CD4-positive, alpha-beta T cell treated with Interferon gamma for 1 hour (primary cell): ENCODE measurements at regions not wholly inside any gene's neighbourhood (a gene's known extent, or its start where the extent isn't known, plus 50 kb on each side); places are given as distances from the start of the nearest gene placed in this dataset.

Experiments used
- DNase-seq: peaks from one replicate; pipeline ENCODE4 v3.0.0-alpha.2; 2020

DNA sequence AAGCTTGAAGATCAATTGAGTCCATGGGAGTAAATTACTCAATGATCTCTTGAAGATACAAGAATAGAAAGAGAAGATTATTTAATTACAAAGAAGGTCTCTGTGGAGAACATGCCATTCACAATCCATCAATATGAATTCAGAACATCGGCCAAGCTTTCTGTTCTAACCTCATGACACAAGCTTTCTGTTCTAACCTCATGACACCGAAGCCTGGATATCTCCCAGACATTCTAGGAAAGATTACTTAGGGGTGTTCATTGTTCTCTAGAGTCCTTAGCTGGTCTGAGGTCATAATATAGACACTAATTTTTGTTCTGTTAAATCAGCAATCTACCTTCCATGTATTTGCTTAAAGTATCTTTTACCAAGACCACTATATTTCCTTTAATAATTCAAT is 95.5 kb downstream of the RDH14 start:
- no peak for DNase-seq

DNA sequence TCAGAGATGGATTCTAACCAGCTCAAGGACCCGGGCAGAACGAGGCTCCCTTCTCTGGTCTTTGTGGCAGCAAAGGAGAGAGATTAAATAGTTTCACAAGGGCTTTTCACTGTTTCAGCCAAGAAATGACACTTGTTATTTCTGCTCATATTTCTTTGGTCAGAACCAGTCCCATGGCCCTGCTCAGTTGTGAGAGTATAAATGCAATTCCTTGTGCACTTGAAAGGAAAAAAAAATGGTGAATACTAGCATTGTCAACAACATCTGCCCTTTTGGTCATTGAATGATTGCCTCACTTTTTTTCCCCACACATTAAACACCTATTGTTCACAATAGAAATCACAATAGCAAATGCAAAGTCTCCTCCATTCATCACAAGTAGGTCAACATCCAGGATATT is 104.4 kb downstream of the RDH14 start:
- no peak for DNase-seq

GRCh38 chr2:18455236-18455862 is 105.1 kb downstream of the RDH14 start:
- no peak for DNase-seq

GRCh38 chr2:18454692-18455235 is 105.7 kb downstream of the RDH14 start:
- no peak for DNase-seq

DNA sequence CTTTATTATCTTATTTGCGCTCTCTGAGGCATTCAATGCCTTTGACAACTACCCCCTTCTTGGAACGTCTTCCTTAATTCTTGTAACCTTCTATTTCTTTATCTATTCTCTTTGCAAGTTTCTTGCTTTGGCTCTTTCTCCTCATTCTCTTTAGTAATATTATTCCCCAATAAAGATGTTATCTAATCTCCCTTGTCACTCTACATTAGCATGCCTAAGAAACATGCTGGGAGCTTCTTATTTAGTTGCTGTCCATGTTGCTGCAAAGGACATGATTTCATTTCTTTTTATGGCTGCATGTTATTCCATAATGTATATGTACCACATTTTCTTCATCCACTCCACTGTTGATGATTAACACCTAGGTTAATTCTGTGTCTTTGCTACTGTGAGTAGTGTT is 113.7 kb downstream of the RDH14 start:
- no peak for DNase-seq

DNA sequence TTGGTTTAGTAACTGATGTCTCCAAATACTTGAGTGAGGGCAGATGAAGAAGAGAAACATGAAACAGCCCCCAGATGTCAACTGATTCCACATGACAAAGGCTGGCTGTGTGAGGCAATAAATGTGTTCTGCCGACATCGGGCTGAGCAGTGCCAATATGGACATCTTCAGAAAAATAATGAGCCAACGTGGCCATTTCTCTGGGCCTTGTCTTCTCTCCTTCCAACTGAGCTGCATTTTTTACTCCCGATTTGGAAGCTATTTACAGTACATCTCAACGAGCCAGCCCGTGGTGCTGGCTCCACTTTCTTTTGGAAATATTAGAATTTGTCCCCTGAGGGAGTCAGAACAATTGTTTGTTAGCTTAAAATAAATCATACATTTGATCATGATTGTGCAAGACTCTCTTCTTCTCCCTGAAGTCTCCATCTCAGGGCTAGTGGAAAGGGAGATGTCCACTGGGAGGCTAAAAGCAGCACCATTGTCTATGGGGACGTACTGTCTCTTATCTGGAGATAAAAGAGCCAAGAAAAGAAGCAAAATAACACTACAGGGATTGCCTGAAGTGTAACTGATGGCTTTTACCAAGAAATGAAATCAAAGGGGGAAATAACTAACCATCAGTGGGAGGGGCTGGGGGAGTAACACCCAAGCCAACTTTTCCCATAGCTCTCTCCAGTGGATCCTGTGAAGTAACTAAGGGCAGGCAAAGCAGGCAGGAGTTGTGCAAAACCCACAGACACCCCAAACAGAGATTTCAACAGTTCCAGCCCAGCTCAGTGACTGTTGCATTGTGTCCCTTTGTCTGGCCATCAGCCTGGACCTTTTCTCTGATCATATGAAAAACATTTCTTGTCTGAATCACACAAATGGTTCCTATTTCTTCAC is 114.8 kb downstream of the RDH14 start:
- DNase-seq: no peak

DNA sequence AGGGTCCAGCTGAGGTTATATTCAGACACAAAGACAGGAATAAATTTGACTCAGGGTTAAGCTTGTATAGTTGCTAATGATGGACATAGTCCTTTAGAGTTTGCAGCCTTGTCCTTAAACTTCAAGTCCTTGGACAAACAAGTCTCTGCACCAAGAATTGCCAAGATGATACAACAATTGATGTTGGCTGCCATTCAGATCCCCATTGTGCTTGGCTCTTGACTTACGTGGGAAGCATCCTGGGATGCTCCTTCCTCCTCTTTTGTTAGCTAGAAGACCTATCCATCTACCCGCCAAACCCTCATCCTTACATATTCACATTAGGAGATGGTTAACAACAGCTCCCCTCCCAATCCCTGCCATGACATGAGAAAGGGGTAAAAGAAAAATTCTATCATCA is 115.6 kb downstream of the RDH14 start:
- no peak for DNase-seq

- DNase-seq: no peak
Observed at GRCh38 chr2:18441583-18441982, 118.9 kb downstream of the RDH14 start.

- no peak for DNase-seq
Observed at GRCh38 chr2:18440777-18441176, 119.7 kb downstream of the RDH14 start.

- no peak for DNase-seq
Observed at GRCh38 chr2:18440141-18440661, 120.3 kb downstream of the RDH14 start.

DNA sequence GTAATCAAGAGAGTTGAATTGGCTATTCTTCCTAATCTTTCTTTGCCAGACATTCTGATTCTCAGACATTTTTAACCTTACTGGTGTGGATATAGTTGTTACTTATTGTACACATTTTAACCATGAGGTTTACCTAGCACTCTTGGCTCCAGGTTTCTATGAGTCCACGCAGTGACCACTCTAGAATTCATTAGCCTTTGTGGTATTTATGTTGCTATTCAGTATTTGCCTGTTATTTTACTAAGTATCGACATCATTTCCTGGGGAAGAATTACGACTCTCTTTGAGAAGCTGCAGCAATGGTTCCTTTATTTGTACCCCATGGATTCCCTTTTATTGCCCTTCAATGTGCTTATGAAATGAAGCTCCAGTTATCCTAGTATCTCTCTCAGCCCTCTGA is 120.7 kb downstream of the RDH14 start:
- no peak for DNase-seq

GRCh38 chr2:18437909-18438308 is 122.5 kb downstream of the RDH14 start:
- DNase-seq: no peak

GRCh38 chr2:18436503-18437005 is 123.9 kb downstream of the RDH14 start:
- no peak for DNase-seq

DNA sequence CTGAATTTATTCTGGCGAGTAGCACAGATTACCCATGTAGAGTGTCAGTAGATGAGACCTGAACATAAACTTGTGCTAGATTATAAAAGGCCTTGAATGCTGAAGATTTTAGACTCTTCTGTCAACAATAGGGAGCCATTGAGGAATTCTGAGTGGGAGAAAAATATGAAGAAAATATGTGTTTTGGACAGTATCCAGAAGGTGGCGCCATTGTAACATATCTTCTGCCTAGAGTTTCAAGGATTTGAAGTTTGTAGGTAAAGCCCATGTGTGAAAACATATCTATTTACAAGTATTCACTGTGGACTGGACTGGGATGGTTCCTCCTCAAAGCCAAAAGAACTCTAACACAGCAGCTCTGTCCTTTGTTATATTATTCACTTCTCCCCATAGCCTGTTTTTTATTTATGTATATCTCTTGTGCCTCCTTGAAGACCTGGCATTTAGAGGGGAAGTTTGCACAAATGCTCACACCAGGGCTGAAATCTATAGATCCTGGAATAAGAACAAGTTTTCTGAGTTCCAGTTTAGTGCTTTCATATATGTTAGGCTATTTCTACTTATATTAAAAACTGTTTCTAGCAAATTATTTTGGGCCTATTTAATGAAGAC is 124.9 kb downstream of the RDH14 start:
- no peak for DNase-seq

- no peak for DNase-seq
Observed at GRCh38 chr2:18433872-18434271, 126.6 kb downstream of the RDH14 start.

DNA sequence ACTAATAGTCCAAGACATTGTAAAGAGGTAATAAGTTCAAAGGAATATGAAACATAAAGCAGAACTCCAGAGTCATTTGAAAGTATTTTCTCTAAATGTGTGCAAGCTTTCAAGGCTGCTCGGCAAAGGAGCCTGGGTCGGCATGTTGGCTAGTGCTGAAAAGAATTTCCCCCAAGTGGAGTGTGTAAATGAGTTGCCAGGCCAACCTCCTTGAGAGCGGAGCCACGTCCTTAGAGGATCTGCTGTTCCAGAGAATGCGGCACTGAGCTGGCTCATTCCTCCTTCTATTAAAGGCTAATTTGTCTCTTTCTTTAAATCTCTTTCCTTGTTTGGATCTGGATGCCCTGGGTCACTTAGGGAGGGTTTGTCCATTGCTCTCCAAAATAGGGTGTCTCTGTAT is 127.5 kb downstream of the RDH14 start:
- DNase-seq: no peak

GRCh38 chr2:18430996-18431748 is 129.3 kb downstream of the RDH14 start:
- DNase-seq: no peak

DNA sequence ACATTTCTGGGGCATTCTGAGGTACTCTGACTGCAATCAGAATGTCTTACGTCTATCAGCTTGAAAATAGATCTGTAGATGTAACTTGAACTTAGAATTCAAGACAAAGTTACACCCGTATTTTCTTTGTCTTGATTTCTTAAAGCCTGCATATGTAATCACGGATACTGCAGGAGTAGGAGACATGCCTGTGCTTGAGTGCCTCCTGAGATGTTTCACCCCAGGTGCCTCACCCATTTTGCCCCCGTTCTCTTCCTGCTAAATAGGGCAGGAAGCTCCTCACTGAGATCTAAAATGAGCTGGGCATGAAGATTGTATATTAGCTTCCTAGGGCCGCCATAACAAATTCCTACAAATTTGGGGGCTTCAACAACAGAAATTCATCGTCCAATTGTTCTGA is 131.9 kb downstream of the RDH14 start:
- no peak for DNase-seq

DNA sequence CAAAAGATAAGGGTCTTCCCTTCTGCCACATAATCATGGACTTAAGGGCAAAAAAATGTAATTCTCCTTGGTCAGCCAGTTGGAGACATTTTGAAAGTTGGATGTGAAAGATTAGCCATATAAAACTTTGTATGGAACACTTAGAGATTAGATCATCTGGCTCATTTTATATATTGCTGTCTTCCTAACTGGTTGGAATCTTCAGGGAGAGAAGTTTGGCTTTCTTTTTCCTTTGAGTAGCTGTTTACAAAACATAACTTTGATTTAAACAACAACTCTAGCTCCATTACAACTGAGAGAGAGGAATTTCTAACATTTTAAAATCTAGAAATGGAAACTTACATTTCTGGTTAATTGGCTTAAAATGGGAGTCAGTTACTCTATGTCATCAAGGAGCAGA is 132.7 kb downstream of the RDH14 start:
- DNase-seq: no peak

- DNase-seq: no peak
Observed at GRCh38 chr2:18426174-18426573, 134.3 kb downstream of the RDH14 start.

DNA sequence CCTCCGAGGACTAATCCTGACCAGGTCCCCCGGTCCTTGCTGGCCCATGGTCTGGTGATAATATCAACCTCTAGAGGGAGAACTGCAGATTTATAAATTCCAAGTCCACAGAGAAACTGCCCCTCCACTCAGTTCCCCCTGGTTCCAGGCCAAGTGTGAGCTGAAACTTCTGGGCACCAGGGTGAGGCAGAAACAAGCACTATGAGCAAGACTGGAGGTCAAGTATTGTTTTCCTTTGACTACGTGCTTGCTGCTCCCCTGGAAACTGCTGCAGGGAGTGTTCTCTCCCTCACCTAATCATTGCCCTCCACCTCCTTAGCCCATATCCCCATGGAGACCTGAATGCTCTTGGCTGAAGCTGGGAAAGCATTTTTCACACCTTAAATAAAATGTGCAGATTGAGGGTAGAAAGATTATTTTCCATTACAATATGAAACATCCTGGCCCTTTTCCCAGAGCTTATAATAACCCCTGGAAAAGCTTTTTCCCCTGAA is 135.2 kb downstream of the RDH14 start:
- DNase-seq: no peak

DNA sequence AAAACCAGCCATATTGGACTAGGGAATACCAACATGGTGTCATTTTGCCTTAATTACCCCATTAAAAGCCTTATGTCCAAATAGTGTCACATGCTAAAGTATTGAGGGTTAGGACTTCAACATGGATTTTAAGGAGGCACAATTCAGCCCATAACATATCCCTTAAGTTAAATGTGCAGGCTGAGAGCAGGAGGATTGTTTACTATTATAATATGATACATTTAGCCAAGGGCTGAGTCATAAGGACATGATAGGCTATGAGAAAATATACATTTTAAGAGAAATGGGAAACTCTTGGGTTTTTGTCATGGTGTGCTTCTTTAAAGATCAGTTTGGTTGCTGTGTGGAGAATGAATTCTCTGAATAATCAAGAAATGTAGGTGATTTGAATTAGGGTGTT is 136.8 kb downstream of the RDH14 start:
- no peak for DNase-seq
